HG03521 (cell line): ENCODE measurements at regions not wholly inside any gene's neighbourhood (a gene's known extent, or its start where the extent isn't known, plus 50 kb on each side); places are given as distances from the start of the nearest gene placed in this dataset.

ENCODE experiments used
- ATAC-seq: cut with Tn5 transposase; IDR thresholded peaks from one replicate; pipeline ENCODE4 v1.9.1; 2021; ENCODE audit warnings: mild to moderate bottlenecking, moderate library complexity; ENCODE audit not compliant: unreplicated experiment

GRCh38 chr16:86794216-86794864 is 216.0 kb downstream of the FOXL1 start:
- no peak for ATAC-seq

GRCh38 chr16:86797700-86798099 is 219.4 kb downstream of the FOXL1 start:
- ATAC-seq, result no peak

DNA sequence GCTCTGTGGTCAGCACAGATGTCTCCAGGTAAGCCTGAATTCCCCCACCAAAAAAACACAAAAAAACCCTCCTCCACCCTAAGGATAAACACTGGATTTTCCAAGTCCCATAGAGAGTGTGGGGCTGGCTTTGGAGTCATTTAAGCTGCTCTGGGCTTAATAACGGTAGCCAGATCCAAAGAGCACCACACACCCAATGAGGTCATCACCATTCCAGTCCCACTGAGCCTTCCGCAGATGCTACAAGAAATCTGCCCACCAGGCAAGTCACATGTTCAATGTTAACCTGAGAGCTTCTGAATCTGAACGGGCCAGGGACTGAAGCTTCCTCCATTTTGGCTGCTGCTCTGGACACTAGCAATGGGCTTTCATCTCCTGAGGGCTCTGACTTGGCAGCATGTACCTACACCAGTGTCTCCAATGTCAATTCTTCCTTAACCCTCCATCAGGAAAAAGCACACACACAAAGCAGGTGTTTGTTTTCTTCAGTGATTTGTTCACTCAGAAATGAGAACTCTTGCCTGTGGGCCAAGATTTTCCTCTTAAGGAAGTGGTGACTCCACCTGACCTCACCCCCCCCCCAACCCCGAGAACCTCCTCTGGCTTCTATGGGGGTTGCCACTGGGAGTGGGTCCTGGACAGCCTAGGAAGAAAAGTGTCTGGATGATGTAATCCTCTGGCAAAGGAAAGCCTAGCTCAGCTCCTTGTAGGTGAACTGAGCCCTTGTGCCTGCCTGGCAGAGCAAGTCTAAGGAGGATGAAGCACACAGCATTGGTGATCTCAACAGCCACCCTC is 220.1 kb downstream of the FOXL1 start:
- no peak for ATAC-seq

- ATAC-seq, result no peak
These were observed 221.0 kb downstream of the FOXL1 start for GRCh38 chr16:86799367-86799766.

DNA sequence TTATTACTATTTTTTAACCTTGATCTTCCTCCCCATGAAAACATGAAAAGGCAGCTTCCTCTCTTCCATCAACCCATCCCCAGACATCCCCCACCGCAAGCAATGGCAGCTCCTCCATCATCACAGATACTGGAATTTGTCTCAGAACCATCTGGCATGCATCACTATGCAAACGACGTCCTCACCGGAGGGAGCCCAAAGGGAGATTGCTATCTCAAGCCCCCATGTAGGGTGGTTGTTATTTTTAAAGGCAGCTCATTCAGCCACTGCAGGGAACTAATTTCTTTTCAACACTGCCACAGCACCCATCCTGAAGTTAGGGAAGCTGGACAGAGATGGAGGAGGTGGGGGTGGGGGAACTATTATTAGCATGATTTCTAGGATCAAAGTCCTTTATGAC is 222.5 kb downstream of the FOXL1 start:
- no peak for ATAC-seq

DNA sequence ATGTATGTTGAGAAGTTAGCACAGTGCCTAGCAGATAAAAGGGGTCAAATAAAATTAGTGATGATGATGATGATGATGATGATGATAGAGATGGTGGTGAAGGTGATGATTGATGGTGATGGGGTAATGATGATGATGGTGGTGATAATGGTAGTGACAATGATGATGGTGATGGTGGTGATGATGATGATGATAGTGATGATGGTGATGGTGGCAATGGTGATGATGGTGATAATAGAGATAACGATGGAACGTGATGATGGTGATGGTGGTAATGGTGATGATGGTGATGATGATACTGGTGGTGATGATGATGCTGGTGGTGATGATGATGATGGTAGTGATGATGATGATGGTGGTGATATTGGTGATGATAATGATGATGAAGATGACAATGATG is 223.7 kb downstream of the FOXL1 start:
- no peak for ATAC-seq

- no peak for ATAC-seq
These were observed 226.8 kb downstream of the FOXL1 start for GRCh38 chr16:86805188-86805587.

- ATAC-seq, result no peak
These were observed 228.0 kb downstream of the FOXL1 start for GRCh38 chr16:86806181-86806837.

DNA sequence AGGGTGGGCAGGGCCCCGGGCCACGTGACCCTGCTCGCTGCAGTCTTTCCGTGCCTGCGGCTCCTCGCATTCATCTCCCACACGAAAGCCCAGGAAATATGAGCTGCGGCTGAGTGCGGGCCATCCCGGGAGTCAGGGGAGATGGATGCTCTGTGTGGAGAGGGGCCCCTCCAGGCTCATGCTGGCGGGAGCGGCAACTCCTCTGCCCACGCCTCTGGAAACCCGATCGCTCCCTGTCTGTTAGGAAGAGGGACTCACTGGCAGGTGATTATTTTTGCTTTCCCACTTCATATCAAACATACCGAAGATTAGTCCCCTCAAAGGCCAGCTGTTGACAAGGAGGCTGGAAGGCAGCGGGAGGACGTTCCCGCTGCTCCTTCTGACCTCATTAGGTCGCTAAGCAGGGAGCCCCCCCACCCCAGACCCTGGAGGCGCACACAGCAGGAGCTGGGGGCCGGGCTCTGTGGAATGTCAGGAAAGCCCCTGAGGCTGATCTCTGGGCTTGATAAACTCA is 228.5 kb downstream of the FOXL1 start:
- no peak for ATAC-seq

DNA sequence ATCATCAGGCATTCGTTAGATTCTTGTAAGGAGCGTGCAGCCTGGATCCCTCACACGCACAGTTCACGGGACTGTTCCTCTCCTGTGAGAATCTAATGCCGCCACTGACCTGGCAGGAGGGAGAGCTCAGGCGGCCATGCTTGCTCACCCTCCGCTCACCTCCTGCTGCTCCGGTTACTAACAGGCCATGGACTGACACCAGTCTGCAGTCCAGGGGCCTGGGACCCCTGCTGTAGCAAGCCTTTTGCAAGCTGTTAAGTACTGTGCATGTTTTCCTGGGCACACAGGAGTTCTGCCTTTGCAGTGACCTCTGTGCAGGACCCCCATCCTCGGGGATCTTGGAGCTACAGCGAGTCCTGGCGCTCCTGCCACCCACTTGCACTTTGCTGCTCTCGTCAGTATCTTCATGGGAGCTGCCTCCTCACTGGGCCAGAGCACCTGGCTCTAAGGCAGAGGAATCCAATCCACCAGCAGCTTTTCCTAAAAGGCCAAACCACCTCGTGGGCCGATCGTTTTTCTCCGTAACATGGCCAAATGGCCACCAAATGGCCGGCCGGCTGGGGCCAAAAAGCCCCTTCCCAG is 230.6 kb downstream of the FOXL1 start:
- no peak for ATAC-seq

DNA sequence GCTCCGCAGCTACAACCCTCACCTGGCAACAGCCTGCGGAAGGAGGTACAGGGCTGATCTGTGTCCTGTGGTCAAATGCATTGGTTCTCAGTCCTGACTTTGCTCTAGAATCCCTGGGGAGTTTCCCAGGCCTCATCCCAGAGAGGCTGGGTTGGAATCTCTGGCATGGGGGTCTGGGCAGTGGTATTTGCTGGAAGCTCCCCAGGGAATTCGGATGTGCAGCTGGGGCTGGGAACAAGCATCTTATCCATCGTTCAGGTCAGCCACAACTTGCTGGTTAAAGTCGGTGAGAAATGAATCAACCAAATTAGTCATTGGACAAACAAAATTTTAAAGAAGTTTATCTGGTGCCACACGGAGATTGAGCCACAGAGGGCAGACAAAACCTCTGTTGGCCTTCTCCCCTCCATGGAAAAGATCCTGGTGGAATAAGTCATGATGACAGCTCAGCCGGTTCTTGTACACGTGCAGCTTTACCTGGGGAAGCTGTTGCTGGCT is 231.2 kb downstream of the FOXL1 start:
- ATAC-seq, result no peak

- ATAC-seq, result no peak
These were observed 231.7 kb downstream of the FOXL1 start for GRCh38 chr16:86810062-86810461.

- no peak for ATAC-seq
These were observed 234.1 kb downstream of the FOXL1 start for GRCh38 chr16:86812363-86812970.

- no peak for ATAC-seq
These were observed 235.9 kb downstream of the FOXL1 start for GRCh38 chr16:86814256-86814655.

DNA sequence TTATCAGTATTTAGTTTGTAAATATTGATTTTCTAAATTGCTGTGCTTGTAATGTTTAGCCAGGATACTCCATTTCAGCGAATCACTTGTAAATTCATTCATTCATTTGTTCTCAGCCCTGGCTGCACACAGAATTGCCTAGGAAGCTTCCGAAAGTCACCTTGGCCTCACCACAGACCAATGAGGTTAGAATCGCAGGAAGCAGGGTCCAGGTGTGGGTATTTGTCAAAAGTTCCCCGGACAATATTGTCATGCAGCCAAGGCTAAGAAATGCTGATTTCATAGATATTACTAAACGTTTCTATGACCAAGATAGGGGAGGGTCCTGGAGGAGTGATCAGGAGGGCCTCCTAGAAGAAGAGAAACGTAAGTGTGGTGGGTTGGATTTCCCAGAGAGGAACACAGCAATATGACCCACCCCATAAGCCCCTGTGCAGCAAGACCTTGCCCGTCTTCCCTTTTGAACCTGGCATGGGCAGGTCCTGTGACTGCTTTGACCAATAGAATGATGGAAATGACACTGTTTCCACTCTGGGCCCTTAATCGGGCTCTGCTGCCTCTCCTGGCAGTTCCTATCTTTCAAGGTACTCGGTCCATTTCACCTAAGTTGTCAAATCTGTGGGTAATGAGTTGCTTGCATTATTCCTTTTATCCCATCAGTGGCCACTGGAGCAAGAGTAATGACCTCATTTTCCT is 238.7 kb downstream of the FOXL1 start:
- no peak for ATAC-seq

DNA sequence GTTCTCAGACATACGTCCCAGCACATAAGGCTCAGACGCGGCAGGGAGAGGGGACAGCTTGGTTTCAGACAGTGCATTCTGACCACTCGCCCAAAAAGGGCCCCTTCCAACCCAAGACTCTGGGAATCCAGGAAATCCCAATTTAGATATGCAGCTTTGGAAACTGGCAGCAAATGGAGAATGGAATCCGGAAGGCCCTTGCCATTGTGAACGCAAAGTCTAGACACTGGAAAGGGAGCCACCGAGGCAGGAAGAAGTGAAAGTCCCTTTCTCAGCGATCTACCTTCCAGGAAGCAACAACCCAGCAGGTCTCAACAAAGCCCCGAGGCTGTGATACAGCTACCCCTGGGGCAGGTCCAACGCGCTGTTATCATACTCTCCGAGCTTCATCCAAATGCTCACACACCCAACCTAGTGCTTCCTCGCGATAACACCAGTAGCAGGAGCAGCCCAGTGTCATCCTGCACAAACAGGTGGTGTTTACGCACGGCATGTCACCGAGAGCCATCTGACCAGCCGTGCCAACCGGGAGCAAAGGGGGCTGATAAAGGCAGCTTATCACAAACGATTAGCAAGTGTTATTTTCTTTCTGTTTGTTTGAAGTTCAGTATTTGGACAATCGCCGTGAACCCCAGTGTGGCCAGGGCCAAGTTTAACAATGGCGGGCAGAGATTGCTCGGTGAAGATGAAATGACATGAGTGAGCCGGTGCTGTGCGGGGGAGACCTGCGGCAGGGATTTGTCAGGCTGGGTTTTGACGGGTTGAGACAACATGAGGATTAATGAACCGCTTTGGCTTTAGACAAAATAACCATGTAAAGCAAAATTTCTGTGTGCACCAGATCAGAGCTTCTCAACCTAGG is 240.6 kb downstream of the FOXL1 start:
- ATAC-seq, result no peak

DNA sequence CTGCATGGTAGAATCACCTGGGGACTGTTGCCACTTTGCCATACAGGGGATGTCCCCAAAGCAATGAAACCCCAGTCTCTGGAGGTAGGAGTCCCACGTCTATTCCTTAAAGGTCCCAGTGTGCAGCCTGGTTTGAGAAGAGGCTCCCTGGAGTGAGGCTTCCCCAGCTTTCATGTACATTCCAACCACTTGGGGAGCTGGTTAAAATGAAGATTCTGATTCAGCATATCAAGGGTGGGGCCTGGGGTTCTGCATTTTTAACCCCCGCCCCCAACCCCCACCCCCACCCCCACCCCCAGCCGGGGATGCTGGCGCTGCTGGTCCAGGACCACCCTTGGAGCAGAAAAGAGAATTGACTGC is 241.2 kb downstream of the FOXL1 start:
- no peak for ATAC-seq

GRCh38 chr16:86821895-86822294 is 243.5 kb downstream of the FOXL1 start:
- ATAC-seq, result no peak

DNA sequence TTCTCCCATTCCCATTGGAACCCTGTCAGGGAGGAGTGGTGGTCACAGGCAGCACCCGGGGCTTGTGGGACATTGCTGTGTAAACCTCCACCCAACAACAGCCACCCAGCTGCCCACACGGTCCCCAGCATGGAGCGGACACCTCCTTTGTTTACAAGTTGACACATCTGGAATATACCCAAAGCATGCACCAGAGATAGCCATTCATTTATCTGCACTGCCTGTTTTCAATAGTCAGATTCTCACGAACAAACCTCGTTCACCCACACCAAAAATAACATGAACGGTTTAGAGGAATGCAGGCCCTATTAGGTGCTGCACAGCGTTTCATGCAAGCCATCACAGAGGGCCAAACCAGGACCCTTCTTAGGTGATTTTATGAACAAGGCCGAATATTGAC is 244.8 kb downstream of the FOXL1 start:
- no peak for ATAC-seq
